ENCODE measurements at regions not wholly inside any gene's neighbourhood (a gene's known extent, or its start where the extent isn't known, plus 50 kb on each side); places are given as distances from the start of the nearest gene placed in this dataset.

DNA sequence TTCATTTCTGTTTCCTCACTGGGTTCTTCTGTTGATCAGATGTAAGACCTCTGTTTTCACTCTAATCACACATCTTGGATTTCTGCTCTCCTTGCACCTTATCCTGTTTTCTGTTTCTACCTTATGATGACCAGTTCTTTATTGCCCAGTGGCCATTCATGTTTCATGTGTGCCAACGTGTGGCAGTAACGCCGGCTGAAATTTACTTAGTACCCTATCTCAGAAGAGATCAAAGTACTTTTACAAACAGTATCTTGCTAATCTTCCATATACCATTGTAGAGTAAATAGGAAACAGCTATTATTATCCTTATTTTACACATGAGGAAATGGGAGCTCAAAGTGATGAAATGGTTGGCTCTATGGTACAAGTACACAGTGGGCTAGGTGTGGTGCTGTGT, 74.0 kb downstream of the GATA3 start:
- no peaks in the 10 kb centered on the region for H4K20me1 ChIP-seq (ENCODE audit: low read depth)
- no peaks in the 10 kb centered on the region for H3K36me3 Mint-ChIP-seq
- H3K4me2 ChIP-seq = no peak overlapping the region
- no peaks in the 10 kb centered on the region for H3K4me1 Mint-ChIP-seq
- H3K4me3 Mint-ChIP-seq = no peak overlapping the region
- no peaks in the 10 kb centered on the region for H3K9me3 ChIP-seq (ENCODE audit: low read depth)
- no peak overlapping the region for H3K9ac ChIP-seq
- no peaks in the 10 kb centered on the region for H3K4me1 ChIP-seq
- no peak for DNase-seq (ENCODE audit: low spot score)
- no peak overlapping the region for H3K27ac ChIP-seq
- no peak for TF ChIP-seq EZH2phosphoT487 (IDR thresholded peaks at IDR 0.05)
- no peak for TF ChIP-seq EZH2 (IDR thresholded peaks at IDR 0.05)
- TF ChIP-seq, protein P1, sequence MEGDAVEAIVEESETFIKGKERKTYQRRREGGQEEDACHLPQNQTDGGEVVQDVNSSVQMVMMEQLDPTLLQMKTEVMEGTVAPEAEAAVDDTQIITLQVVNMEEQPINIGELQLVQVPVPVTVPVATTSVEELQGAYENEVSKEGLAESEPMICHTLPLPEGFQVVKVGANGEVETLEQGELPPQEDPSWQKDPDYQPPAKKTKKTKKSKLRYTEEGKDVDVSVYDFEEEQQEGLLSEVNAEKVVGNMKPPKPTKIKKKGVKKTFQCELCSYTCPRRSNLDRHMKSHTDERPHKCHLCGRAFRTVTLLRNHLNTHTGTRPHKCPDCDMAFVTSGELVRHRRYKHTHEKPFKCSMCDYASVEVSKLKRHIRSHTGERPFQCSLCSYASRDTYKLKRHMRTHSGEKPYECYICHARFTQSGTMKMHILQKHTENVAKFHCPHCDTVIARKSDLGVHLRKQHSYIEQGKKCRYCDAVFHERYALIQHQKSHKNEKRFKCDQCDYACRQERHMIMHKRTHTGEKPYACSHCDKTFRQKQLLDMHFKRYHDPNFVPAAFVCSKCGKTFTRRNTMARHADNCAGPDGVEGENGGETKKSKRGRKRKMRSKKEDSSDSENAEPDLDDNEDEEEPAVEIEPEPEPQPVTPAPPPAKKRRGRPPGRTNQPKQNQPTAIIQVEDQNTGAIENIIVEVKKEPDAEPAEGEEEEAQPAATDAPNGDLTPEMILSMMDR (IDR thresholded peaks at IDR 0.05) = no peak
- no peaks in the 10 kb centered on the region for H3K36me3 ChIP-seq
- no peak overlapping the region for H3K27ac Mint-ChIP-seq
- H3K27me3 ChIP-seq = no peaks in the 10 kb centered on the region
- H3F3A ChIP-seq (ENCODE audit: low read depth) = no peaks in the 10 kb centered on the region
- H2AFZ ChIP-seq (replicated peaks) = no peak overlapping the region
- H3K27me3 Mint-ChIP-seq (ENCODE audit: insufficient read depth, low read depth) = peaks cover 5% of the 10 kb centered on the region
- H3K9me3 Mint-ChIP-seq = peaks cover 2% of the 10 kb centered on the region
- no peaks in the 10 kb centered on the region for H3K79me2 ChIP-seq (ENCODE audit: low read depth)
- no peak overlapping the region for H3K4me3 ChIP-seq

DNA sequence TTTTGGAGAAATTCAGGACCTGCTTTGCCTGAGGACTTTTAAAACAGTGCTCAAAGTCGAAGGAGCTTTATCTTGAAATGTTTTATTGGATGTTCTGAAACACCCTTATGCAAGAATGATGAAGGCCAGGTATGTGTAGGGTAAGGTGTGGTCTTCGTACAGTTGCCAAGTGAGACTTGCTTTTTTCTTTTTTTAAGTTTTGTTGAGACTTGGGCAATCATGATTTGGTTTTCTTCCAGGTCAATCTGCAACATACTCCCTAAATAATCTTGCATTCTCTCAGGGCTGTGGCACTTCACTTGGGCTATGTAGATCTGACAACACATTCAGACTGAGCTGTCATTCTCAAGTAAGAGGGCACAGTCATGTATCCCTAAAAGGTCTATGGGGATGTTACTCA, 75.0 kb downstream of the GATA3 start:
- H3K27ac Mint-ChIP-seq = no peak overlapping the region
- H3K9ac ChIP-seq = no peak overlapping the region
- H3K27me3 Mint-ChIP-seq (ENCODE audit: insufficient read depth, low read depth) = peaks cover 5% of the 10 kb centered on the region
- H3K79me2 ChIP-seq (ENCODE audit: low read depth) = no peaks in the 10 kb centered on the region
- H3K9me3 ChIP-seq (ENCODE audit: low read depth) = no peaks in the 10 kb centered on the region
- H3K4me1 ChIP-seq = no peaks in the 10 kb centered on the region
- H3F3A ChIP-seq (ENCODE audit: low read depth) = no peaks in the 10 kb centered on the region
- H3K4me3 Mint-ChIP-seq = no peak overlapping the region
- no peaks in the 10 kb centered on the region for H3K36me3 ChIP-seq
- no peak for TF ChIP-seq EZH2 (IDR thresholded peaks at IDR 0.05)
- TF ChIP-seq EZH2phosphoT487 (IDR thresholded peaks at IDR 0.05) = no peak
- TF ChIP-seq, protein P1 (IDR thresholded peaks at IDR 0.05) = no peak
- DNase-seq (ENCODE audit: low spot score) = no peak
- no peak overlapping the region for H3K4me2 ChIP-seq
- no peaks in the 10 kb centered on the region for H4K20me1 ChIP-seq (ENCODE audit: low read depth)
- H3K4me1 Mint-ChIP-seq = no peaks in the 10 kb centered on the region
- H3K36me3 Mint-ChIP-seq = no peaks in the 10 kb centered on the region
- H2AFZ ChIP-seq (replicated peaks) = no peak overlapping the region
- peaks cover 2% of the 10 kb centered on the region for H3K9me3 Mint-ChIP-seq
- no peak overlapping the region for H3K4me3 ChIP-seq
- H3K27ac ChIP-seq = no peak overlapping the region
- no peaks in the 10 kb centered on the region for H3K27me3 ChIP-seq

DNA sequence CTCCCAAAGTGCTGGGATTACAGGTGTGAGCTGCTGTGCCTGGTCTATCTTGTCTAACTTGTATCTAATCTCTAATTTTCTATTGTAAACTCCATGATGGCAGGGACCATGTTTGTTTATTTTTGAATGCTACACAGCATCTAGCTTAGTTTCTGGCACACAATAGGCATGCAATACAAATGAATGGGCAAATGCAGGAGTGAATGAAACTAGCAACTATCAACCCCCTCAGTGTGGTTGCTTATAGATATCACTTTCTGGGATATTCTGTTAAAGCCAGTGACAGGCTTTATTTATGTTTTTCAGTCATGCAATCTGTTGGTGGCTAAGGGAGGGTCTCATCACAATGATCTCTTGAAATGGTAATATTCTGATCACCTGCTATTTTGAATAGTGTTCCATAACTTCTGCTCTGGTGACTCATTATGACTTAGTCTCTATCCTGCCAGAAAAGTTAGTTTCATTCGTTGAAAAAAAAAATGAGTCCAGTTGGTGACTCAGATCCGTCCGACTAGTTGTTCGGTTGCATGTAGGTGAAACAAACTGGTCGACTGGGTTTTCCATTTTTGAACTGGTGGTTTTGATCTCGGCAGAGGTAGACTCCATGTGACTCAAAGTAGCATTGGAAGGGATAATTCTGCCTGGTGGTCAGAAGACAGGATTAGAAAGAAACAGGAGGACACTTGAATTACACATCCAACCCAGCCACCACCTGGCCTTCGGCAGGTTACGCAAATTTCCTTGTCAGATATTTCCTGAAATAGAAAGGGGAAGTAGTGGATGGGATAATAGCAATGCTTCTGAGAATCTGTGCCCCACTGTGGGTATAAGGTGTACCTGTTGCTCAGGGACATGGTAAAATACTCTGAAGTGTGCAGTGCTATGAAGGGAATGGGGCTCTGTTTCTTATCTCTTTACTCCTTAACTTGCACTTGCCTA, 76.8 kb downstream of the GATA3 start:
- Histone ChIP-seq H3K79me2 (ENCODE audit: low read depth) (no peaks in the 10 kb centered on the region), H3K9ac (no peak overlapping the region), H3K9me3 (ENCODE audit: low read depth) (no peaks in the 10 kb centered on the region), H3K4me1 (no peaks in the 10 kb centered on the region), H3K36me3 (no peaks in the 10 kb centered on the region), H4K20me1 (ENCODE audit: low read depth) (no peaks in the 10 kb centered on the region), H2AFZ (replicated peaks) (no peak overlapping the region), H3F3A (ENCODE audit: low read depth) (no peaks in the 10 kb centered on the region), H3K4me3 (no peak overlapping the region), H3K4me2 (no peak overlapping the region), H3K27me3 (no peaks in the 10 kb centered on the region), H3K27ac (no peak overlapping the region)
- no peaks in the 10 kb centered on the region for H3K4me1 Mint-ChIP-seq
- H3K27ac Mint-ChIP-seq = no peak overlapping the region
- no peaks in the 10 kb centered on the region for H3K9me3 Mint-ChIP-seq
- peaks cover 3% of the 10 kb centered on the region for H3K27me3 Mint-ChIP-seq (ENCODE audit: insufficient read depth, low read depth)
- H3K36me3 Mint-ChIP-seq = no peaks in the 10 kb centered on the region
- no peak for TF ChIP-seq EZH2 (IDR thresholded peaks at IDR 0.05)
- no peak for TF ChIP-seq EZH2phosphoT487 (IDR thresholded peaks at IDR 0.05)
- TF ChIP-seq, protein P1 (IDR thresholded peaks at IDR 0.05) = no peak
- DNase-seq (ENCODE audit: low spot score) = no peak
- H3K4me3 Mint-ChIP-seq = no peak overlapping the region

All from neural progenitor cell (in vitro differentiated cells).